HL-60 (cell line): ENCODE measurements at regions not wholly inside any gene's neighbourhood (a gene's known extent, or its start where the extent isn't known, plus 50 kb on each side); places are given as distances from the start of the nearest gene placed in this dataset.

Experiments
- DNase-seq, 2 experiments: peaks; one replicate each; pipeline ENCODE4 v3.0.0-alpha.2; 2010 to 2020; ENCODE audit warnings: low read depth in 1 of 2, low spot score in 1 of 2
- H3K27ac ChIP-seq: fragments of 250-450 bp; sonication (Bioruptor Pico); replicated peaks from 2 replicates; pipeline ENCODE4 v1.5.1; 2020; ENCODE audit warnings: mild to moderate bottlenecking, moderate library complexity
- H3K27me3 ChIP-seq: fragments of 250-450 bp; sonication (Bioruptor Pico); 2 replicates; pipeline ENCODE4 v1.5.1; 2021; ENCODE audit warnings: mild to moderate bottlenecking, moderate library complexity; ENCODE audit not compliant: insufficient read depth, poor library complexity, severe bottlenecking
- H3K4me3 ChIP-seq: replicated peaks from 2 replicates; pipeline ENCODE4 v1.5.1; 2011; ENCODE audit warnings: mild to moderate bottlenecking, control low read depth, low read length; ENCODE audit not compliant: insufficient read depth
- GABPA ChIP-seq: IDR thresholded peaks from 2 replicates; pipeline ENCODE4 v1.6.1; 2012; ENCODE audit warnings: low read depth
- POLR2AphosphoS5 ChIP-seq: IDR thresholded peaks from 2 replicates; pipeline ENCODE4 v1.6.1; 2012; ENCODE audit warnings: low read depth
- REST ChIP-seq: IDR thresholded peaks from 2 replicates; pipeline ENCODE4 v1.6.1; 2012; ENCODE audit warnings: low read depth; ENCODE audit not compliant: insufficient replicate concordance
- SPI1 ChIP-seq: IDR thresholded peaks from 2 replicates; pipeline ENCODE4 v1.6.1; 2012; ENCODE audit warnings: low read depth, mild to moderate bottlenecking, borderline replicate concordance
- TF ChIP-seq, protein P1 (sequence below): IDR thresholded peaks from one replicate; pipeline ENCODE4 v1.5.1; 2011; ENCODE audit warnings: low read length, control low read depth, inconsistent platforms; ENCODE audit not compliant: insufficient read depth

DNA sequence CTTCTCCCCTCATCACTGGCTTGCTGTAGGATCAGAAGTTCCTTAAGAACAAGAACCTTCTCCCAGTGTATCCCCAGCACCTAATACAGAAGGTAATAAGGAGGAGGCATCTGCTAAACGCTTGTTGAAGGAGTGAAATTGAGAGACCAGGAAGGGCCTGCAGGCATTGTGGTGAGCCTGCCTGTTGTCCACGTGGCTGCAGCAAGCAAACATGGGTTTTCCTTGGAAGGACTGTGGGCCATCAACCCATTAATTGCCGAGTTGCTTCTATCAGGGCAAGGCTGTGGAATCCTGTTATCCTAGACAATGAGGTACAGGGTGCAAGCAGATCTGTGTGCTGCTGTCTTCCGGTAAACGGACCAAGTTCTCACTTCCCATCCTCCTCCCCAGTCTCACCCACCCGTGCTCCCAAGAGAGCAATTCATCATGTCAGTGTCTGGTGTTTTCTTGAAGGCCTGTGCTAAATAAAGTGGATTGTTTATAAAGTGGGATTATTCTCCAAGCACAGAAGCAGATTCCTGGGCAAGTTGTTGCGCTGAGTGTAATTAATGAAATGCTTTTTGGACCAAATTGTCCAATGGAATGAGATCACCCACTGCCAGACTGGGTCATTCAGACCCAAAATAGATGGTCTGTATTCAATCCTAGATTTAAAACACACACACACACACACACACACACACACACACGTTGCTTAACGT, 164.6 kb upstream of the CDYL start:
- H3K27me3 ChIP-seq, result no peaks in the 10 kb centered on the region
- no peak overlapping the region for H3K27ac ChIP-seq
- TF ChIP-seq, protein P1, sequence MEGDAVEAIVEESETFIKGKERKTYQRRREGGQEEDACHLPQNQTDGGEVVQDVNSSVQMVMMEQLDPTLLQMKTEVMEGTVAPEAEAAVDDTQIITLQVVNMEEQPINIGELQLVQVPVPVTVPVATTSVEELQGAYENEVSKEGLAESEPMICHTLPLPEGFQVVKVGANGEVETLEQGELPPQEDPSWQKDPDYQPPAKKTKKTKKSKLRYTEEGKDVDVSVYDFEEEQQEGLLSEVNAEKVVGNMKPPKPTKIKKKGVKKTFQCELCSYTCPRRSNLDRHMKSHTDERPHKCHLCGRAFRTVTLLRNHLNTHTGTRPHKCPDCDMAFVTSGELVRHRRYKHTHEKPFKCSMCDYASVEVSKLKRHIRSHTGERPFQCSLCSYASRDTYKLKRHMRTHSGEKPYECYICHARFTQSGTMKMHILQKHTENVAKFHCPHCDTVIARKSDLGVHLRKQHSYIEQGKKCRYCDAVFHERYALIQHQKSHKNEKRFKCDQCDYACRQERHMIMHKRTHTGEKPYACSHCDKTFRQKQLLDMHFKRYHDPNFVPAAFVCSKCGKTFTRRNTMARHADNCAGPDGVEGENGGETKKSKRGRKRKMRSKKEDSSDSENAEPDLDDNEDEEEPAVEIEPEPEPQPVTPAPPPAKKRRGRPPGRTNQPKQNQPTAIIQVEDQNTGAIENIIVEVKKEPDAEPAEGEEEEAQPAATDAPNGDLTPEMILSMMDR, result no peak
- no peak for TF ChIP-seq SPI1
- no peak for TF ChIP-seq REST
- TF ChIP-seq GABPA, result no peak
- TF ChIP-seq POLR2AphosphoS5, result no peak
- no peak for DNase-seq
- H3K4me3 ChIP-seq, result no peak overlapping the region

GRCh38 chr6:4610256-4610655, 165.9 kb upstream of the CDYL start:
- H3K27ac ChIP-seq, result no peak overlapping the region
- no peak overlapping the region for H3K4me3 ChIP-seq
- no peaks in the 10 kb centered on the region for H3K27me3 ChIP-seq
- TF ChIP-seq GABPA (no peak), POLR2AphosphoS5 (no peak), SPI1 (no peak), REST (no peak)
- TF ChIP-seq, protein P1, result no peak
- no peak for DNase-seq

GRCh38 chr6:4608361-4609115, 167.7 kb upstream of the CDYL start:
- Histone ChIP-seq H3K4me3 (no peak overlapping the region), H3K27me3 (no peaks in the 10 kb centered on the region), H3K27ac (no peak overlapping the region)
- no peak for TF ChIP-seq POLR2AphosphoS5
- TF ChIP-seq SPI1, result no peak
- TF ChIP-seq GABPA, result no peak
- no peak for TF ChIP-seq REST
- TF ChIP-seq, protein P1, result no peak
- no peak for DNase-seq
